Glomerular visceral epithelial cell (primary cell): ENCODE measurements at regions not wholly inside any gene's neighbourhood (a gene's known extent, or its start where the extent isn't known, plus 50 kb on each side); places are given as distances from the start of the nearest gene placed in this dataset.
A peak's percentile ranks its signal among the peaks of the same experiment; 100 is the strongest.

ENCODE experiments used
- DNase-seq: peaks from one replicate; pipeline ENCODE4 v3.0.0-alpha.2; 2016; ENCODE audit errors: extremely low spot score

DNA sequence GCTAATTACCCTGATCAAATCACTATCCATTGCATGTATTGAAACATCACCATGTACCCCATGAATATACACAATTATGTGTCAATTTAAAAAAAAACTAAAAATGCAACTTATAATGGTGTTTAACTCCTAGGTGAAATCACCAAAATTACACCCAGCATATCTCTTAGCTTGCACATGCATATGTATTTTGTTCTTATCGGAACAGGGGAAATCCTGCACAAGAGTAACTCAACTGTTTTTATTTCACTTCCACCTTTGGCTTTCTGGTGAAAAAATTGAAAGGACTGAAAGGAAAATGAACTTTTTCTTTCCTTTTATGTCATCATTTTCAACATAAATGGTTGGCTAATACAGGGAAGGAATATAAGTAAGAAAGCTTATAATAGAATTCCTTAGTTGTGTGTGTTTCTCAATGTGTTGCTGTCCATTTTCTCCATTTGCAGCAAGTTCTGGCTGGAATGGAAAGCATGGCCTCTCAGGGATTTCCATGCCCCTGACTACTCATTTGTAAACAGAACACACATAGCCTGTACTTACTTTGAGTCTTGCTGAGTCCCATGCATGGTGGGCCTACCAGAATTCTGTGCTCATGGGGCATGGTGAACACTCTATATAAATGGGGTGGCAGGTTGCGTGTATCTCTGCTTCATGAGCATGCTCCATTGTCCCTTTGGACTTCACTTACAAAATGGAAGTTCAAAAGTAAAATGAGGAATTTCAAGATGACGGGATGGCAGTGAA, 462.0 kb downstream of the HS3ST3B1 start:
- no peak for DNase-seq

GRCh38 chr17:14760719-14761411, 460.0 kb downstream of the HS3ST3B1 start:
- peak; percentile 12 for DNase-seq

DNA sequence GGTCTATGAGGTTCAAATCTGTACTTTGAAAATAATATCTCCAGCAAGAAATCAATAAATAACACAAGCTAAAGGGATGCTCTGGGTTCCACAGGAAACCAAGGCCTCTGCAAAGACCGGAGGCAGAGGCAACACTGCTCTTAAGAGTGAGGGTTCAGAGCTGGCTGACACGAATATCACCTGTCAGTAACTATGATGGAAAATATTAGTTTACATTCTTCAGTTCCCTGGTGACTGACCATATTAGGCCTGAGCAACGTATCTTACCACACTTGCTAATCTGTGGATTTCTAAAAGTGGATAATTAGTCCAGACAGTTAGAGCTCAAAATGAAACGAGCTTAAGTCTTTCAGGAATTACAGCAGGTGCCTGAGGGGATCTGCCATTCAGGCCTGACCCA, 459.3 kb downstream of the HS3ST3B1 start:
- no peak for DNase-seq

DNA sequence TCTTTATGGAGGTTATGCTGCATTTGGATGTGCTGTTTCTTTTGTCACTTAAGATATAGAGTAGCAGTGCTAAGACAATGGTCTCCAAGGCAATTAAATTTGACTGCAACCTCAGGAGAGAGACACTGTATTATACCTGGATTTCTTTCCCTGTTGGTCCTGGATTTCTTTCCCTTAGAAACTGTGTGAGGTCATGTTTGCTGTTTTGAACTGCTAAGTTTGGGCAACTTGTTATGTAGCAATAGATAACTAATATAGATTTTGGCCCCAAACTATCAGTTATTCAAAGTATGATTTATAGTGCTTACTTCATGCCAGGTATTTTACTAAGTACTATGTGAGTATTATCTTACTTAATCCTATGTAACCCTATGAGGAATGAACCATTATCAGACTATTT, 458.4 kb downstream of the HS3ST3B1 start:
- DNase-seq = no peak

DNA sequence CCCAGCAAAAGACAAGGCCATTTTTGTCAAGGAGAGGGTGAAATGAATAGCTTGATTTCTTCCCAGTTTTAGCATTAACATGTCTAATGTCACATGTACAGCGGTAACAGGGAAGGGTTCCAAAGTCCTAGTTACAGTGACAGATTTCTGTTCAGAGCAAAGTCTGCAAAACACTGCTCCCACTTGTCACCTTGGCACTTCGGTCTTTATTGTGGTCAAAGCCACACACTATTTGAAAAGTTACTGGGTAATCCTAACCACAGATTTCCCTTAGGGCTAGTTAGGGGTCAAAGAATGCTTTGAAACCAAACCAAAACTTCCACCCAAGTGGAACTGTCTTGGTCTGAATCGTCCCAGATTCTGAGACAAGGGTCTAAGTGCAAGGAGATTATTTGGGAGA, 455.6 kb downstream of the HS3ST3B1 start:
- no peak for DNase-seq

DNA sequence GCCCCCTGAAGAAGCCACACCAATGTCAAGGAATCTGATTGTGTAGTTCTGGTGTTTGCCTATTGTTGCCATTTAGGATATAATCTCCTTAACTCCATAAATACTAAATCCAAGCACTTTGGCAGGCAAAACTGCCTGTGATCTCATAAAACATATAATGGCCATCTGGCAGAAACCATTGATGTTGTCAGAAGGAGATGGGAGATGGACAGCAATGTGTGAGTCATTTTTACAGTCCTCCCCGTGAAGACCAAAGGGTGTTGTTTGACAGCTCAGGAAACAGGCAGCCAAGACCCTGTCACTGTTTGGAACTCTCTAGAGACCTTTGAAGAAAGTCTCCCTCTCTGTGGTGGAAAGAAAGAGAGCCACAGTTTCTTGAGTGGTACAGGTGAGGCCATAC, 454.1 kb downstream of the HS3ST3B1 start:
- DNase-seq = no peak

DNA sequence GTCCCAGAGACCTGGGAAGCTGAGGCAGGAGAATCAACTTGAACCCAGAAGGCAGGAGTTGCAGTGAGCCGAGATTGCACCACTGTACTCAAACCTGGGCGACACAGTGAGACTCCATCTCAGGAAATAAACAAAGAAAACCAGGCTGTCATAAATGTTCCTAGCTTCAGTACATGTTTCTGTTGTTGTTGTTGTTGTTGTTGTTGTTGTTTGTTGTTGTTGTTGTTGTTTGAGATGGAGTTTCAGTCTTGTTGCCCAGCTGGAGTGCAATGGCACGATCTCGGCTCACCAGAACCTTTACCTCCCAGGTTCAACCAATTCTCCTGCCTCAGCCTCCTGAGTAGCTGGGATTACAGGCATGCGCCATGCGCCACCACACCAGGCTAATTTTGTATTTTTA, 452.5 kb downstream of the HS3ST3B1 start:
- no peak for DNase-seq

DNA sequence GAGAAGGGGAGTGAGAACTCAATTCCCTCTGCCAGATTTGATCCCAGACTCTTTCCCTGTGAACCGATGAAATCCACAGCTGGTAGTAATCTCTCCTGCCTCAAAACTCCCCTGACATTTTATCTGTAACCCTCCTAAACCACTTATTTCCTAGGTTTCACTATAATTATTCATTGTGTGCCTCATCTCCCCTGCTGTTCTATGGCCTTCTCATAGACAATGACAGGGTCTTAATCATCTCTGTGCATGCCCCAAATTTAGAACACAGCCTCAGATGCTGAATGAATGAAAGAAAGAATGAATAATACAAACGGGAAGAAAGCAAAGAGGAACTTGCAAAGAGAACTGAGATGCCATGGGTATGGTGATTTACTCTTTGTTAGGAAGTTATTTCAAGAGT, 451.1 kb downstream of the HS3ST3B1 start:
- no peak for DNase-seq

GRCh38 chr17:14750866-14751265, 450.0 kb downstream of the HS3ST3B1 start:
- no peak for DNase-seq

DNA sequence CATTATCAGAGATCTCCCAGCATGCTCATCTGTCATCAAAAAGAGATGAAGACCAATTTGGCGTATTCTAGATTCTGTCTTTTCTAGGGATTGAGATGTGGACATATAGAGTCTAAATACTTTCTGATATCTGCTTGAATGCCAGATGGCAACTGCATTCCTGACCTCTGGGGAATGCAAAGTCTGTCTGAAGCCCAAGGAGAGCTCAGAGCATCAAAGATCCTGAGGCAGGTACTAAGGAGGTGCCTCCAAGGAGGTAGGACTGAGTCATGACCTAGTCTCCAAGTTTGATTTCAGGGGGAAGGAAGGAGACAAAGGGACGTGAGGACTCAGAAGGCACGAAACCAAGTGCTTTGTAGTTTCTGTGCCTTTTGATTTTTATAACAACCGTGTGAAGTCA, 448.4 kb downstream of the HS3ST3B1 start:
- no peak for DNase-seq

DNA sequence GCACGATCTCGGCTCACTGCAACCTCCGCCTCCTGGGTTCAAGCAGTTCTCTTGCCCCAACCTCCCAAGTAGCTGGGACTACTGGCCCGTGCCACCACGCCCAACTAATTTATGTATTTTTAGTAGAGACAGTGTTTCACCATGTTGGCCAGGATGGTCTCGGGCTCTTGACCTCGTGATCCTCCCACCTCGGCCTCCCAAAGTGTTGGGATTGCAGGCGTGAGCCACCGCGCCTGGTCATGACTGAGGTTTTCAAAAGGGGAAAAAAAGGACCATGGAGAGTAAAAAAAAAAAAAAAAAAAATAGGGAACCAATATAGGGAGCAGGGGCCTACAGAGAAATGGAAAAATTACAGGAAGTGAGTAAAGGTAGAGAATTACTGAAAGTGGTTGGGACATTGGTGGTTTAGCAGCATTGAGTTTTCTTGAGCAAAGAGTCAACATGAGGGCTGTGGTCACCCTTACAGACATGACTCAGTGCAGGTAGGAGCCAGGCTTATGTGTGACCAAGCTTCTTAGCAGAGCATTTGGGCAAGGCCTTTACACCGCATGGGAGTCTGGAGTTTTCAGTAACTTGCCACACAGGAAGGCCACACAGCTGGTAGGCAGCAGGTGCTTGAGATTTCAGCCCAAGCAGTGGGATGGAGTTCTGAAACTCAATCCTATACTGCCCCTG, 447.3 kb downstream of the HS3ST3B1 start:
- DNase-seq = no peak

- DNase-seq = no peak
Observed at GRCh38 chr17:14747603-14747950, 446.7 kb downstream of the HS3ST3B1 start.

- DNase-seq = no peak
Observed at GRCh38 chr17:14746822-14747602, 446.1 kb downstream of the HS3ST3B1 start.

GRCh38 chr17:14745541-14745940, 444.7 kb downstream of the HS3ST3B1 start:
- no peak for DNase-seq

DNA sequence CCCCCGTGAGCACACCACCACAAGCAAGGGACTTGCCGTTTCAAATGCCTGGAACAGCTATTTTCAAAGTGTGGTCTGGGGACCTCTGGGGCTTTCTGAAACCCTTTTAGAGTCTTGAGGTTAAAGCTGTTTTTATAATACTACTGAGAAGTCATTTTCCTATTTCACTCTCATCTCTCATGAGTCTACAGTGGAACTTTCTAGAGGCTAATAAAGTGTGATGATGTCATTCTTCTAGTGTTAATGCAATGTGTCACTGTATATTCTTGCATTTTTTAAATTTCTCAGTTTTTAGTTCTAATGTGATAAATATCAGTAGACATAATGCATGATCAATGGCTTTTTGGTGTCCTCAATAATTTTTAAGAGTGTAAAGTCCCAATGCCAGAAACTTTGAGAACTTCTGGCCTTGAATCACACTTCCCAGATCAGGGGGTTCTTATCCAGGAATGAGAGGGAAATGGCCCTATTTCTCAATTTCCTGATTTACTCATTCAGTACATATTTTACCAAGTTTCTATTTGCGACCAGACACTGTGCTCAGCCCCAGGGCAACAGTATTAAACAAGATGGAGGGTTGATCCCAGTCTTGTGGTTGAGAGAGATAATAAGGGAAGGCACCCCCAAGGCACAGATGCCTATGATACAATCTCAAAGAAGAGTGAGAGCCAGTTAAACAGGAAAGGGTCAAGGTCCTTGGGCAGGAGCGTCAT, 444.0 kb downstream of the HS3ST3B1 start:
- DNase-seq = no peak

GRCh38 chr17:14741491-14741890, 440.6 kb downstream of the HS3ST3B1 start:
- DNase-seq = no peak

GRCh38 chr17:14739656-14740431, 439.0 kb downstream of the HS3ST3B1 start:
- DNase-seq = no peak

DNA sequence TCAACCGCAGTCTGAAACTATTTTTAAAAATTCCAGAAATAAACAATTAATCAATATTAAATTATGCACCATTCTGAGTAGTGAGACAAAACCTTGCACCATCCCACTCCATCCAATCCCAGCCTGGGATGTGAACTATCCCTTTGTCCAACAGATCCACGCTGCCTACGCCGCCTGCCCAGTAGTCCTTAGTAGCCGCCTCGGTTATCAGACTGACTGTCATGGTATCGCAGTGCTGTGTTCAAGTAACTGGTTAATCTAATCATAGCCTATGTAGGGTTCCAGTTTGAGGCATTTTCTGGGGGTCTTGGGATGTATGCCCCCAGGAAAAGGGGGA, 437.7 kb downstream of the HS3ST3B1 start:
- DNase-seq = no peak

DNA sequence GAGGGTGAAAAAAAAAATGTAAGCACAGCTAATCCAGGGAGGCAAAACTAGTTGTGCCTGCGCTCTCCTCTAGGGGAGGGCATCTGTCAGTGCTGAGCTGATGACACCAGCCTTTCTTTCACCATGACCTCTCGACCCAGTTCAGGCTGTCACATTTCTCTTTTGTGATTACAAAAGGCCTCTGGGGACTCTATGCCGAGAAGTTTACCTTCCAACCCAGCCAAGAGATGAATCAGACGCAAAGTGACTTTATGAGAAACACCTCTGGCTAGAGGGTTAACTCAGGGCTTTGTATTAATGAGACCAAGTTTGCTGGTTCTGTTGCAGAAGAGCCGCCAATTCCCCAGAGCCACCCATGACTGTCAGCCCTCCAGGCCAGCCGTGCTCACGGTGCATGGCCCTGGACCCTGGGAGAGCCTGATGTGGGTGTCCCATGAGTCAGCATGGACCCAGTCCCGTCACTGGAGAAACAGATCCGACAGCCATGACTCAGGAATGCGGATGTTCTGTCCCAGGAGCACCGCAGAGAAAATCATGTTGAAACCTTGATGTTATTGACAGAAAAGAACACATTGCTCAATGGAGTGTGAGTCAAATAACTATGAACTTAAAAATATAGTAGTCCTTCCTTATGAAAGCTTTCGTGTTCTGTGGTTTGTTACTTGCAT, 437.2 kb downstream of the HS3ST3B1 start:
- DNase-seq = no peak

DNA sequence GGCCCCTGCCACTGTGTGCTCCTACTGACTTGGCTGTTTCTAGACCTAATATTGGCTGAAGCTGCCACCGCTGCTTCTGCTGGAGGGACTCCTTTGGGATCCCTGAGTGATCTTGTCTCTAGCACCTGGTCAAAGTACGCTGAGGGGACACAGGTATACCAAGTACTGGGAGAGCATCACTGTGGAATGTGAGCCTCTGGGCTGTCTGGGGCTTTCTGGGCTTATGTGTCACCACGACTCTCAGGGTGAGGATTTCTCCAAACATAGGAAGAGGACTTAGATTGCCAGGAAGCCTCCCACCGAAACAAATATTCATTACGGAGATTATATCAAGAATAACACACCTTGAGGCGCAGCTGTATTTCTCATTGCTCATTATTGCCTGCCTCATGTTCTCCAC, 435.8 kb downstream of the HS3ST3B1 start:
- no peak for DNase-seq
